HEK293 (cell line): ENCODE measurements at regions not wholly inside any gene's neighbourhood (a gene's known extent, or its start where the extent isn't known, plus 50 kb on each side); places are given as distances from the start of the nearest gene placed in this dataset.

ENCODE experiments used
- HOXA7 ChIP-seq: sonication (generic); formaldehyde crosslinking; IDR thresholded peaks from 2 replicates; pipeline ENCODE4 v1.8.1; 2022; ENCODE audit warnings: missing genetic modification reagents, borderline replicate concordance
- ZNF239 ChIP-seq: fragments of 450-650 bp; formaldehyde crosslinking; IDR thresholded peaks from 2 replicates; pipeline ENCODE4 v1.5.1; 2016; ENCODE audit warnings: missing biosample characterization, missing genetic modification characterization

DNA sequence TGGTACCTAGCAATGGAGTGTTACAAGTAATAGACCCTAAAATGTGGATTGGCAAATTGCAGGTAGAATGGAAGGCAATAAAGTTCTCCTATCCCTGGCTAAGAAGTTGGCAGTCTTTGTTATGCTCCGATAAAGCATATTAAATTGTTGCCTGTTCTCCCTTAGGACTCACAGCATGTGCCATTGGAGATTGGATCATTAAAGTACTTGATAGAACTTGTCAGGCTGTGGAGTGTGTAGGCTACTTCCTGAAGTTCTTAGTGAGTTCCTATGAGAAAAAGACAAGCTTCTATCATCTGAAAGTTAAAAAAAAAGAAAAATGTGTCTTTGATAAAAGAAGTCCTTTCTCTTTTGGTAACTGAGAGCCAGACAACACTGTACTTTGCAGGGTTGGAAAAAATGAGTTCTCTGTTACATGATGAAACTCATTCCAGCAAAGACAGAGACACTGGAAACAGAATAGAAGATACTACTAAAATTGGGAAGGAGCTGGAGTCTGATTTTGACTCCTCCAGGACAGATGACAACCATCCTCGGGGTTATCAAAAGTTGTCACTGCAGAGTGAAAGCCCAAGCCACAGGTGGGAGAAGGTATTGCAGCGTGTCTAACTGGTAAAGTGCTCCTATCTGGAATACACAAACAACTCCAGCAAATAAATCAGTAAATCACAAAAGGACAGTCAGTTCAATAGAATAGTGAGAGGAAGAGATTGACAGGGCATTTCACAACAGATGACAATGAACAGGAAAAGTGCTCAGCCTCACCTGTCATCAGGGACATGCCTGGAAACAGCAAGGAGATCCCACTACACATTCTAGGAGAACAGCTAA lies 87.5 kb upstream of the WDR26 start:
- TF ChIP-seq ZNF239 (tag by site-specific recombination): no peak; the same call in 1 of the 2 replicates
- TF ChIP-seq HOXA7 (CRISPR knock-in tag): no peak
